AG10803 (cell line): ENCODE measurements at regions not wholly inside any gene's neighbourhood (a gene's known extent, or its start where the extent isn't known, plus 50 kb on each side); places are given as distances from the start of the nearest gene placed in this dataset.

Experiments used
- DNase-seq: peaks from one replicate; pipeline ENCODE4 v3.0.0; 2010; ENCODE audit warnings: low read depth
- H3K4me3 ChIP-seq: 2 replicates; pipeline ENCODE4 v1.5.1; 2011; ENCODE audit warnings: mild to moderate bottlenecking, low read length, control low read depth
- CTCF ChIP-seq: conservative IDR thresholded peaks from 2 replicates; pipeline ENCODE4 v1.5.1; 2011; ENCODE audit warnings: mild to moderate bottlenecking, low read length, control low read depth, inconsistent platforms

- H3K4me3 ChIP-seq: no peak overlapping the region
- no peak for TF ChIP-seq CTCF
- no peak for DNase-seq
Observed at GRCh38 chr20:23178806-23179205, 92.7 kb upstream of the CD93 start.

- no peak for DNase-seq
- TF ChIP-seq CTCF: no peak
- no peak overlapping the region for H3K4me3 ChIP-seq
Observed at GRCh38 chr20:23174821-23175220, 88.7 kb upstream of the CD93 start.

- no peak for TF ChIP-seq CTCF
- DNase-seq: no peak
- H3K4me3 ChIP-seq: no peak overlapping the region
Observed at GRCh38 chr20:23167431-23167830, 81.3 kb upstream of the CD93 start.

- H3K4me3 ChIP-seq: no peak overlapping the region
- no peak for TF ChIP-seq CTCF
- DNase-seq: no peak
Observed at GRCh38 chr20:23166563-23166962, 80.4 kb upstream of the CD93 start.

GRCh38 chr20:23165964-23166363, 79.8 kb upstream of the CD93 start:
- DNase-seq: no peak
- no peak for TF ChIP-seq CTCF
- H3K4me3 ChIP-seq: no peak overlapping the region

GRCh38 chr20:23165307-23165750, 79.2 kb upstream of the CD93 start:
- DNase-seq: no peak
- H3K4me3 ChIP-seq: no peak overlapping the region
- no peak for TF ChIP-seq CTCF

- no peak for TF ChIP-seq CTCF
- no peak overlapping the region for H3K4me3 ChIP-seq
- DNase-seq: no peak
Observed at GRCh38 chr20:23164176-23164601, 78.1 kb upstream of the CD93 start.
